ENCODE measurements at regions not wholly inside any gene's neighbourhood (a gene's known extent, or its start where the extent isn't known, plus 50 kb on each side); places are given as distances from the start of the nearest gene placed in this dataset.

GRCh38 chr6:105503641-105504040 is 100.8 kb upstream of the PREP start:
- Histone ChIP-seq H3K27me3 (ENCODE audit: control insufficient read depth, low read length) (peaks cover 10% of the 10 kb centered on the region), H3K4me2 (ENCODE audit: low read length) (no peak overlapping the region), H3K79me2 (ENCODE audit: control insufficient read depth, low read length) (no peaks in the 10 kb centered on the region), H3K9me2 (replicated peaks; ENCODE audit: control insufficient read depth, low read length) (no peaks in the 10 kb centered on the region), H3K9me3 (ENCODE audit: control insufficient read depth, insufficient read depth, low read length) (no peaks in the 10 kb centered on the region), H3K27ac (ENCODE audit: low read depth, low read length) (no peak overlapping the region), H4K20me1 (ENCODE audit: control insufficient read depth, insufficient read depth, low read depth, low read length) (no peaks in the 10 kb centered on the region), H3K4me1 (ENCODE audit: control insufficient read depth, low read length) (no peaks in the 10 kb centered on the region), H3F3A (ENCODE audit: control insufficient read depth, insufficient read depth) (no peaks in the 10 kb centered on the region), H3K36me3 (ENCODE audit: control insufficient read depth, low read length) (no peaks in the 10 kb centered on the region), H3K4me3 (ENCODE audit: low read length) (no peak overlapping the region)
- no peak for TF ChIP-seq CTCF (IDR thresholded peaks at IDR 0.05; ENCODE audit: low read depth, low read length, poor library complexity, severe bottlenecking)

- no peaks in the 10 kb centered on the region for H4K20me1 ChIP-seq (ENCODE audit: control insufficient read depth, insufficient read depth, low read depth, low read length)
- no peaks in the 10 kb centered on the region for H3K9me2 ChIP-seq (replicated peaks; ENCODE audit: control insufficient read depth, low read length)
- no peaks in the 10 kb centered on the region for H3K79me2 ChIP-seq (ENCODE audit: control insufficient read depth, low read length)
- H3K4me3 ChIP-seq (ENCODE audit: low read length): no peak overlapping the region
- no peaks in the 10 kb centered on the region for H3K9me3 ChIP-seq (ENCODE audit: control insufficient read depth, insufficient read depth, low read length)
- no peaks in the 10 kb centered on the region for H3F3A ChIP-seq (ENCODE audit: control insufficient read depth, insufficient read depth)
- H3K27ac ChIP-seq (ENCODE audit: low read depth, low read length): no peak overlapping the region
- H3K27me3 ChIP-seq (ENCODE audit: control insufficient read depth, low read length): peaks cover 10% of the 10 kb centered on the region
- TF ChIP-seq CTCF (IDR thresholded peaks at IDR 0.05; ENCODE audit: low read depth, low read length, poor library complexity, severe bottlenecking): no peak
- TF ChIP-seq EZH2phosphoT487 (IDR thresholded peaks at IDR 0.05; ENCODE audit: borderline replicate concordance, low read length): no peak
- no peaks in the 10 kb centered on the region for H3K36me3 ChIP-seq (ENCODE audit: control insufficient read depth, low read length)
- H3K4me1 ChIP-seq (ENCODE audit: control insufficient read depth, low read length): no peaks in the 10 kb centered on the region
- H3K4me2 ChIP-seq (ENCODE audit: low read length): no peak overlapping the region
Measured at GRCh38 chr6:105501826-105502344, 99.0 kb upstream of the PREP start.

GRCh38 chr6:105501246-105501645 is 98.4 kb upstream of the PREP start:
- peaks cover 10% of the 10 kb centered on the region for H3K27me3 ChIP-seq (ENCODE audit: control insufficient read depth, low read length)
- H3F3A ChIP-seq (ENCODE audit: control insufficient read depth, insufficient read depth): no peaks in the 10 kb centered on the region
- H3K9me3 ChIP-seq (ENCODE audit: control insufficient read depth, insufficient read depth, low read length): no peaks in the 10 kb centered on the region
- no peaks in the 10 kb centered on the region for H4K20me1 ChIP-seq (ENCODE audit: control insufficient read depth, insufficient read depth, low read depth, low read length)
- no peaks in the 10 kb centered on the region for H3K9me2 ChIP-seq (replicated peaks; ENCODE audit: control insufficient read depth, low read length)
- no peak overlapping the region for H3K27ac ChIP-seq (ENCODE audit: low read depth, low read length)
- TF ChIP-seq CTCF (IDR thresholded peaks at IDR 0.05; ENCODE audit: low read depth, low read length, poor library complexity, severe bottlenecking) (no peak), EZH2phosphoT487 (IDR thresholded peaks at IDR 0.05; ENCODE audit: borderline replicate concordance, low read length) (no peak)
- no peaks in the 10 kb centered on the region for H3K36me3 ChIP-seq (ENCODE audit: control insufficient read depth, low read length)
- no peaks in the 10 kb centered on the region for H3K4me1 ChIP-seq (ENCODE audit: control insufficient read depth, low read length)
- no peaks in the 10 kb centered on the region for H3K79me2 ChIP-seq (ENCODE audit: control insufficient read depth, low read length)
- no peak overlapping the region for H3K4me2 ChIP-seq (ENCODE audit: low read length)
- H3K4me3 ChIP-seq (ENCODE audit: low read length): no peak overlapping the region

- no peak overlapping the region for H3K4me2 ChIP-seq (ENCODE audit: low read length)
Measured at GRCh38 chr6:105500693-105501092, 97.8 kb upstream of the PREP start.

More at GRCh38 chr6:105500693-105501092, 97.8 kb upstream of the PREP start:
- no peaks in the 10 kb centered on the region for H3K9me2 ChIP-seq (replicated peaks; ENCODE audit: control insufficient read depth, low read length)
- H3F3A ChIP-seq (ENCODE audit: control insufficient read depth, insufficient read depth): no peaks in the 10 kb centered on the region
- no peaks in the 10 kb centered on the region for H3K79me2 ChIP-seq (ENCODE audit: control insufficient read depth, low read length)
- no peak overlapping the region for H3K27ac ChIP-seq (ENCODE audit: low read depth, low read length)
- no peaks in the 10 kb centered on the region for H3K36me3 ChIP-seq (ENCODE audit: control insufficient read depth, low read length)
- H3K9me3 ChIP-seq (ENCODE audit: control insufficient read depth, insufficient read depth, low read length): no peaks in the 10 kb centered on the region
- no peaks in the 10 kb centered on the region for H3K4me1 ChIP-seq (ENCODE audit: control insufficient read depth, low read length)
- H3K27me3 ChIP-seq (ENCODE audit: control insufficient read depth, low read length): peaks cover 10% of the 10 kb centered on the region
- no peak for TF ChIP-seq EZH2phosphoT487 (IDR thresholded peaks at IDR 0.05; ENCODE audit: borderline replicate concordance, low read length)
- no peak for TF ChIP-seq CTCF (IDR thresholded peaks at IDR 0.05; ENCODE audit: low read depth, low read length, poor library complexity, severe bottlenecking)
- H4K20me1 ChIP-seq (ENCODE audit: control insufficient read depth, insufficient read depth, low read depth, low read length): no peaks in the 10 kb centered on the region
- no peak overlapping the region for H3K4me3 ChIP-seq (ENCODE audit: low read length)

Measured in DOHH2 (cell line).